ENCODE measurements at regions not wholly inside any gene's neighbourhood (a gene's known extent, or its start where the extent isn't known, plus 50 kb on each side); places are given as distances from the start of the nearest gene placed in this dataset.

DNA sequence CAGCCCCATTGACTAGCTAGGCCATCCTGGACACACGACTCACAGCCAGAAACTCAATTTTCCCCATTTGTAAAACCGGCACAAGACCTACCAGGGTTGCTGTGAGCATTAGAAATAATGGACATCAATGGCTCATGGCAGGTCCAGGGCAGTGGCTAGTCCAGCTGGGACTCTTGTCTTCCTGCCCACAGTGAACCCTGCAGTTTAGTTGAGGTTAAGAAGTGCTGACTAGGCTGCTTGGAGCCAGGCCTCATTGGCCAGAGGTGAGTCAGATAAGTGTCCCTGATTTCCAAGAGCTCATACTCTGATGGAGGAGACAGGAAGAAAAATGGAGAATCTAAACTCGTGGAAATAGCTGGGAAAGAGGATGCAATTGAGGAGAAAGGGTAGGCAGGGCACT is 123.4 kb upstream of the ZNF92 start:
- no peak for TF ChIP-seq CTCF (conservative IDR thresholded peaks at IDR 0.05; ENCODE audit: low read length)
- no peak for TF ChIP-seq EZH2phosphoT487 (IDR thresholded peaks at IDR 0.05; ENCODE audit: borderline replicate concordance, low read depth, low read length)
